Liver (tissue), 8 donors: ENCODE measurements at regions not wholly inside any gene's neighbourhood (a gene's known extent, or its start where the extent isn't known, plus 50 kb on each side); places are given as distances from the start of the nearest gene placed in this dataset.

Experiments used
- DNase-seq: peaks from one replicate; pipeline ENCODE4 v3.0.0-alpha.2; 2017; ENCODE audit warnings: low spot score
- H3K27ac ChIP-seq, 2 donors: one replicate each; pipeline ENCODE4 v1.7.0; 2013; ENCODE audit warnings: inconsistent platforms in 2 of 2, low read length in 2 of 2, control low read depth in 1 of 2, low read depth in 1 of 2, mild to moderate bottlenecking in 1 of 2
- H3K27me3 ChIP-seq, 4 donors: one replicate each; pipeline versions ENCODE4 v1.6.1 to v1.7.0; 2013; ENCODE audit warnings: low read length in 3 of 4, inconsistent platforms in 1 of 4, mild to moderate bottlenecking in 1 of 4, moderate library complexity in 1 of 4; ENCODE audit not compliant: control insufficient read depth in 4 of 4, insufficient read depth in 4 of 4
- H3K36me3 ChIP-seq, 4 donors: one replicate each; pipeline versions ENCODE4 v1.6.1 to v1.7.0; 2013; ENCODE audit warnings: low read length in 3 of 4, mild to moderate bottlenecking in 3 of 4, low read depth in 1 of 4, moderate library complexity in 1 of 4; ENCODE audit not compliant: control insufficient read depth in 4 of 4, insufficient read depth in 3 of 4
- H3K4me1 ChIP-seq, 4 donors: one replicate each; pipeline versions ENCODE4 v1.6.1 to v1.7.0; 2013; ENCODE audit warnings: low read length in 3 of 4, mild to moderate bottlenecking in 3 of 4, moderate library complexity in 1 of 4; ENCODE audit not compliant: control insufficient read depth in 4 of 4, insufficient read depth in 4 of 4
- H3K4me3 ChIP-seq, 3 donors: one replicate each; pipeline versions ENCODE4 v1.6.1 to v1.7.0; 2013; ENCODE audit warnings: low read length in 3 of 3, control low read depth in 1 of 3, low read depth in 1 of 3, mild to moderate bottlenecking in 1 of 3
- H3K9ac ChIP-seq, 2 donors: one replicate each; pipeline ENCODE4 v1.7.0; 2013; ENCODE audit warnings: low read length in 2 of 2, mild to moderate bottlenecking in 2 of 2, moderate library complexity in 2 of 2, control low read depth in 1 of 2, low read depth in 1 of 2
- H3K9me3 ChIP-seq, 4 donors: one replicate each; pipeline versions ENCODE4 v1.6.1 to v1.7.0; 2013; ENCODE audit warnings: low read length in 3 of 4; ENCODE audit not compliant: control insufficient read depth in 4 of 4
- EGR1 ChIP-seq, 2 donors: IDR thresholded peaks; 2 replicates each; pipeline ENCODE4 v1.6.1; 2016 to 2018; ENCODE audit warnings: antibody characterized with exemption in 2 of 2, low read depth in 2 of 2
- FOXA1 ChIP-seq: IDR thresholded peaks from 2 replicates; pipeline ENCODE4 v1.6.1; 2016; ENCODE audit warnings: antibody characterized with exemption
- FOXA2 ChIP-seq: IDR thresholded peaks from 2 replicates; pipeline ENCODE4 v1.6.1; 2016; ENCODE audit warnings: antibody characterized with exemption
- GABPA ChIP-seq, 2 donors: IDR thresholded peaks in 1 of 2; conservative IDR thresholded peaks in 1 of 2; 2 replicates each; pipeline ENCODE4 v1.6.1; 2016; ENCODE audit warnings: antibody characterized with exemption in 2 of 2, mild to moderate bottlenecking in 1 of 2, moderate library complexity in 1 of 2
- HNF4A ChIP-seq, 2 donors: conservative IDR thresholded peaks; 2 replicates each; pipeline ENCODE4 v1.6.1; 2016; ENCODE audit warnings: antibody characterized with exemption in 2 of 2, mild to moderate bottlenecking in 2 of 2
- HNF4G ChIP-seq: IDR thresholded peaks from 2 replicates; pipeline ENCODE4 v1.6.1; 2016; ENCODE audit warnings: antibody characterized with exemption
- JUND ChIP-seq, 2 donors: IDR thresholded peaks; 2 replicates each; pipeline ENCODE4 v1.6.1; 2016; ENCODE audit warnings: antibody characterized with exemption in 2 of 2
- NR2F2 ChIP-seq: IDR thresholded peaks from 2 replicates; pipeline ENCODE4 v1.6.1; 2016; ENCODE audit warnings: antibody characterized with exemption
- RAD21 ChIP-seq, 2 donors: IDR thresholded peaks; 2 replicates each; pipeline ENCODE4 v1.6.1; 2016; ENCODE audit warnings: antibody characterized with exemption in 2 of 2, mild to moderate bottlenecking in 2 of 2
- RXRA ChIP-seq, 2 donors: IDR thresholded peaks; 2 replicates each; pipeline ENCODE4 v1.6.1; 2017 to 2018; ENCODE audit warnings: antibody characterized with exemption in 2 of 2, mild to moderate bottlenecking in 1 of 2
- SP1 ChIP-seq: IDR thresholded peaks from 2 replicates; pipeline ENCODE4 v1.6.1; 2018; ENCODE audit warnings: antibody characterized with exemption, mild to moderate bottlenecking
- TAF1 ChIP-seq: conservative IDR thresholded peaks from 2 replicates; pipeline ENCODE4 v1.6.1; 2016; ENCODE audit warnings: antibody characterized with exemption, mild to moderate bottlenecking
- YY1 ChIP-seq: IDR thresholded peaks from 2 replicates; pipeline ENCODE4 v1.6.1; 2016; ENCODE audit warnings: antibody characterized with exemption, mild to moderate bottlenecking
- ZBTB33 ChIP-seq: IDR thresholded peaks from 2 replicates; pipeline ENCODE4 v1.6.1; 2016; ENCODE audit warnings: antibody characterized with exemption
- WGBS: extraction: QIAGEN DNeasy Blood & Tissue Kit; methylation state at CpG from one replicate; pipeline ENCODE4 v1.1.7; 2013; 5-methylcytosine and 5-hydroxymethylcytosine counted together
- TF ChIP-seq, protein P1 (sequence below): fragments of 150-350 bp; IDR thresholded peaks from 2 replicates; pipeline ENCODE4 v1.5.1; 2017; ENCODE audit warnings: improper control_type of control experiment, low read depth, low read length; ENCODE audit not compliant: missing input control
- TF ChIP-seq, protein P2 (sequence below): IDR thresholded peaks from 2 replicates; pipeline ENCODE4 v1.6.1; 2016; ENCODE audit warnings: antibody characterized with exemption
- donor health status: healthy.
- donor health status: healthy.
- donor health status: healthy.
- donor health status: healthy.
- donor health status: healthy.

- TF ChIP-seq, protein P1, sequence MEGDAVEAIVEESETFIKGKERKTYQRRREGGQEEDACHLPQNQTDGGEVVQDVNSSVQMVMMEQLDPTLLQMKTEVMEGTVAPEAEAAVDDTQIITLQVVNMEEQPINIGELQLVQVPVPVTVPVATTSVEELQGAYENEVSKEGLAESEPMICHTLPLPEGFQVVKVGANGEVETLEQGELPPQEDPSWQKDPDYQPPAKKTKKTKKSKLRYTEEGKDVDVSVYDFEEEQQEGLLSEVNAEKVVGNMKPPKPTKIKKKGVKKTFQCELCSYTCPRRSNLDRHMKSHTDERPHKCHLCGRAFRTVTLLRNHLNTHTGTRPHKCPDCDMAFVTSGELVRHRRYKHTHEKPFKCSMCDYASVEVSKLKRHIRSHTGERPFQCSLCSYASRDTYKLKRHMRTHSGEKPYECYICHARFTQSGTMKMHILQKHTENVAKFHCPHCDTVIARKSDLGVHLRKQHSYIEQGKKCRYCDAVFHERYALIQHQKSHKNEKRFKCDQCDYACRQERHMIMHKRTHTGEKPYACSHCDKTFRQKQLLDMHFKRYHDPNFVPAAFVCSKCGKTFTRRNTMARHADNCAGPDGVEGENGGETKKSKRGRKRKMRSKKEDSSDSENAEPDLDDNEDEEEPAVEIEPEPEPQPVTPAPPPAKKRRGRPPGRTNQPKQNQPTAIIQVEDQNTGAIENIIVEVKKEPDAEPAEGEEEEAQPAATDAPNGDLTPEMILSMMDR = no peak
- TF ChIP-seq NR2F2 (no peak), RXRA (IDR thresholded peaks at IDR 0.05) (no peak), JUND (IDR thresholded peaks at IDR 0.05) (no peak), YY1 (no peak), GABPA (IDR thresholded peaks at IDR 0.05 in 1 of 2, conservative IDR thresholded peaks at IDR 0.05 in 1 of 2) (no peak), FOXA1 (no peak)
These were observed 490.6 kb upstream of the LINC00305 start (continued) for GRCh38 chr18:64639536-64639935.

- Histone ChIP-seq H3K4me1 (no peaks in the 10 kb centered on the region), H3K9ac (no peak overlapping the region), H3K27me3 (no peaks in the 10 kb centered on the region), H3K9me3 (no peaks in the 10 kb centered on the region), H3K27ac (no peak overlapping the region), H3K36me3 (no peaks in the 10 kb centered on the region), H3K4me3 (no peak overlapping the region)
- DNase-seq = no peak
- TF ChIP-seq, protein P2, sequence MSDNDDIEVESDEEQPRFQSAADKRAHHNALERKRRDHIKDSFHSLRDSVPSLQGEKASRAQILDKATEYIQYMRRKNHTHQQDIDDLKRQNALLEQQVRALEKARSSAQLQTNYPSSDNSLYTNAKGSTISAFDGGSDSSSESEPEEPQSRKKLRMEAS = no peak
- TF ChIP-seq RAD21 (IDR thresholded peaks at IDR 0.05) (no peak), SP1 (no peak), HNF4G (no peak)
- WGBS = 87% methylated on average over 3 of the region's 3 CpGs
These were observed 472.2 kb upstream of the LINC00305 start for GRCh38 chr18:64620971-64621560.

DNA sequence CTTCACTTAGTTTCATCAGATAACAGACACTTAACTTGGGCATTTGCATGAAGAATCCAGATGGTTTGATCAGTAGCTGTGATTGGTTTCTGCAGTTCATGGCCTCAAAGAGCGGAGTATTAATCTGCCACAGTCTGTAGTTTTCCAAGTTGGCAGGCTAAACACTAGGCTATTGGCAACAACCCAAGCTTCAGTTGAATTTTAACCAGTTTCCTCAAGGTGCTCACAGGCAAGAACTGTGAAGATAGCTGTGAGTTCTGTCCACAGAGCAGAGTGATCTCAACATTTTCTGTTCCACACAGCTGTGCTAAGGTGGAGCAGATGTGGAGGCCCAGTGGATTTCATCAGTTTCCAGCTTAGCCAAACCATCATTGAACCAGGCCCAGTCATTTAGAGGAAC lies 469.5 kb upstream of the LINC00305 start:
- TF ChIP-seq SP1 (no peak), FOXA2 (no peak), EGR1 (IDR thresholded peaks at IDR 0.05; ENCODE audit: low read depth in 2 of 2) (no peak), HNF4G (no peak), FOXA1 (no peak), ZBTB33 (no peak), TAF1 (no peak), HNF4A (conservative IDR thresholded peaks at IDR 0.05) (no peak), RAD21 (IDR thresholded peaks at IDR 0.05) (no peak), JUND (IDR thresholded peaks at IDR 0.05) (no peak)
- TF ChIP-seq, protein P2 = no peak
- Histone ChIP-seq H3K36me3 (no peaks in the 10 kb centered on the region), H3K4me1 (no peaks in the 10 kb centered on the region), H3K9ac (no peak overlapping the region), H3K4me3 (no peak overlapping the region), H3K27me3 (no peaks in the 10 kb centered on the region), H3K9me3 (no peaks in the 10 kb centered on the region), H3K27ac (no peak overlapping the region)
- no peak for DNase-seq
- WGBS = 45% methylated on average over 1 of the region's 1 CpG
